ENCODE measurements at regions not wholly inside any gene's neighbourhood (a gene's known extent, or its start where the extent isn't known, plus 50 kb on each side); places are given as distances from the start of the nearest gene placed in this dataset.

GRCh38 chr2:200757399-200757798 lies 54.3 kb upstream of the BZW1 start:
- POLR2A ChIA-PET (ENCODE audit: low non-redundant PET) = no interaction called here
- DNase-seq (ENCODE audit: low spot score) = no peak
- TF ChIP-seq CTCF (conservative IDR thresholded peaks at IDR 0.05; ENCODE audit: low read depth, low read length) (no peak), EZH2 (IDR thresholded peaks at IDR 0.05; ENCODE audit: borderline replicate concordance, low read depth, low read length, poor library complexity, severe bottlenecking) (no peak)
- no TSS peak for BruUV-seq (replicated peaks)
- no peaks in the 10 kb centered on the region for H3K9me3 ChIP-seq (ENCODE audit: low read depth, low read length, poor library complexity, severe bottlenecking)
- no peaks in the 10 kb centered on the region for H3K27me3 ChIP-seq (replicated peaks; ENCODE audit: insufficient read depth, low read depth, low read length, poor library complexity)
- no peaks in the 10 kb centered on the region for H3K36me3 ChIP-seq (ENCODE audit: insufficient read depth, low read length, poor library complexity, severe bottlenecking)
- CTCF ChIA-PET = no interaction called here
- no peak overlapping the region for H3K27ac ChIP-seq (ENCODE audit: low read depth, low read length, poor library complexity, severe bottlenecking)
- no peak overlapping the region for H3K4me3 ChIP-seq (ENCODE audit: low read depth, low read length, poor library complexity, severe bottlenecking)
- intact Hi-C loops (cut with micrococcal nuclease; ENCODE audit: unreplicated experiment) = no loop called here
- peaks cover 6% of the 10 kb centered on the region for H3K4me1 ChIP-seq (ENCODE audit: insufficient read depth, low read length, poor library complexity, severe bottlenecking)

- H3K36me3 ChIP-seq (ENCODE audit: insufficient read depth, low read length, poor library complexity, severe bottlenecking) = no peaks in the 10 kb centered on the region
- no peaks in the 10 kb centered on the region for H3K9me3 ChIP-seq (ENCODE audit: low read depth, low read length, poor library complexity, severe bottlenecking)
- no peak for DNase-seq (ENCODE audit: low spot score)
- no peak overlapping the region for H3K4me3 ChIP-seq (ENCODE audit: low read depth, low read length, poor library complexity, severe bottlenecking)
- H3K27me3 ChIP-seq (replicated peaks; ENCODE audit: insufficient read depth, low read depth, low read length, poor library complexity) = no peaks in the 10 kb centered on the region
- intact Hi-C loops (cut with micrococcal nuclease; ENCODE audit: unreplicated experiment) = no loop called here
- no TSS peak for BruUV-seq (replicated peaks)
- no peak for TF ChIP-seq CTCF (conservative IDR thresholded peaks at IDR 0.05; ENCODE audit: low read depth, low read length)
- TF ChIP-seq EZH2 (IDR thresholded peaks at IDR 0.05; ENCODE audit: borderline replicate concordance, low read depth, low read length, poor library complexity, severe bottlenecking) = no peak
- ChIA-PET CTCF (no interaction called here), POLR2A (ENCODE audit: low non-redundant PET) (no interaction called here)
- H3K27ac ChIP-seq (ENCODE audit: low read depth, low read length, poor library complexity, severe bottlenecking) = no peak overlapping the region
- peaks cover 6% of the 10 kb centered on the region for H3K4me1 ChIP-seq (ENCODE audit: insufficient read depth, low read length, poor library complexity, severe bottlenecking)
Measured at GRCh38 chr2:200758341-200758740, 53.4 kb upstream of the BZW1 start.

- no TSS peak for BruUV-seq (replicated peaks)
- no peak for DNase-seq (ENCODE audit: low spot score)
- Histone ChIP-seq H3K27me3 (replicated peaks; ENCODE audit: insufficient read depth, low read depth, low read length, poor library complexity) (no peaks in the 10 kb centered on the region), H3K4me1 (ENCODE audit: insufficient read depth, low read length, poor library complexity, severe bottlenecking) (no peaks in the 10 kb centered on the region), H3K9me3 (ENCODE audit: low read depth, low read length, poor library complexity, severe bottlenecking) (no peaks in the 10 kb centered on the region), H3K27ac (ENCODE audit: low read depth, low read length, poor library complexity, severe bottlenecking) (no peak overlapping the region), H3K36me3 (ENCODE audit: insufficient read depth, low read length, poor library complexity, severe bottlenecking) (no peaks in the 10 kb centered on the region), H3K4me3 (ENCODE audit: low read depth, low read length, poor library complexity, severe bottlenecking) (no peak overlapping the region)
- intact Hi-C loops (cut with micrococcal nuclease; ENCODE audit: unreplicated experiment) = no loop called here
- CTCF ChIA-PET = no interaction called here
- POLR2A ChIA-PET (ENCODE audit: low non-redundant PET) = no interaction called here
- TF ChIP-seq CTCF (conservative IDR thresholded peaks at IDR 0.05; ENCODE audit: low read depth, low read length) (no peak), EZH2 (IDR thresholded peaks at IDR 0.05; ENCODE audit: borderline replicate concordance, low read depth, low read length, poor library complexity, severe bottlenecking) (no peak)
Measured at GRCh38 chr2:200761266-200761665, 50.4 kb upstream of the BZW1 start.

Measured in A673 (cell line).